Left lung (tissue), 4 donors: ENCODE measurements at regions not wholly inside any gene's neighbourhood (a gene's known extent, or its start where the extent isn't known, plus 50 kb on each side); places are given as distances from the start of the nearest gene placed in this dataset.
"Not testable (repeated sequence)": the region's sequence is repeated elsewhere in the genome, so short reads cannot be mapped to it uniquely, and the experiment has no call there.

Source experiments
- ATAC-seq: fragments of 200-7000 bp; cut with Tn5 transposase; one replicate; pipeline ENCODE4 v1.9.1; 2020; ENCODE audit warnings: moderate library complexity
- DNase-seq, 4 donors: peaks; one replicate each; pipeline ENCODE4 v3.0.0-alpha.2; 2013 to 2020
- H3K27ac ChIP-seq, 2 donors: fragments of 200-600 bp; sonication (generic) in 1 of 2; one replicate each; pipeline versions ENCODE4 v1.5.0 to v1.8.0; 2020 to 2021
- H3K27me3 ChIP-seq, 2 donors: fragments of 200-600 bp; sonication (generic) in 1 of 2; one replicate each; pipeline versions ENCODE4 v1.5.0 to v1.8.0; 2020 to 2021
- H3K36me3 ChIP-seq, 2 donors: fragments of 200-600 bp; sonication (generic) in 1 of 2; one replicate each; pipeline versions ENCODE4 v1.5.0 to v1.8.0; 2020 to 2021
- H3K4me1 ChIP-seq, 2 donors: fragments of 200-600 bp; one replicate each; pipeline ENCODE4 v1.8.0; 2021
- H3K4me3 ChIP-seq, 2 donors: fragments of 200-600 bp; sonication (generic) in 1 of 2; one replicate each; pipeline versions ENCODE4 v1.5.0 to v1.8.0; 2020 to 2021; ENCODE audit warnings: mild to moderate bottlenecking in 1 of 2
- H3K9me3 ChIP-seq, 2 donors: fragments of 200-600 bp; sonication (generic) in 1 of 2; one replicate each; pipeline versions ENCODE4 v1.5.0 to v1.8.0; 2020 to 2021
- intact Hi-C, 2 donors: fragments of 100-400 bp; cut with DNase I; formaldehyde crosslinking; loops; one replicate each; pipeline versions ENCODE4 v1.11.2 to v1.14.2; 2022
- TF ChIP-seq, protein P1 (sequence below), 2 donors: fragments of 200-600 bp; sonication (generic) in 1 of 2; IDR thresholded peaks; one replicate each; pipeline versions ENCODE4 v1.5.0 to v1.8.0; 2021; ENCODE audit warnings: antibody characterized with exemption in 2 of 2
- donor health status: DM: no; HTN: yes; CAD: no.
- donor health status: DM: no; HTN: no; CAD: no.

DNA sequence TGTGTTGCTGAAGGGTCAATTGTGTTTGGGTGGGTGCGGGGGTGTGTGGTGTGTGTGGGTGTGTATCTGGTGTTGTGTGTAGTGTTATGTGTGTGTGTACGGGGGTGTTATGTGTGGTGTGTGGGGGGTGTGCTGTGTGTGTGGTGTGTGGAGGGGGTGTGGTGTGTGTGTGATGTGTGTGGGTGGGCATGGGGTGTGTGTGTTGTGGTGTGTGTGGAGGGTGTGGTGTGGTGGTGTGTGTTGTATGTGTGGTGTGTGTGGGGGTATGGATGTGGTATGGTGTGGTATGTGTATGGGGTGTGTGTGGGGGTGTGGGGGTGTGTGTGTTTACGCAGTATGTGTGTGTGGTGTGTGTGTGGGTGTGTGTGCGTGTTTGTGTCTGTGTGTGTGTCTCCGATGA, 110.8 kb downstream of the ZNF22 start:
- no peak for ATAC-seq
- Histone ChIP-seq H3K9me3 (no peaks in the 10 kb centered on the region), H3K4me3 (no peak overlapping the region), H3K36me3 (no peaks in the 10 kb centered on the region), H3K27ac (no peak overlapping the region), H3K4me1 (no peaks in the 10 kb centered on the region), H3K27me3 (peaks cover 0 to 3% of the 10 kb centered on the region in 2 donors)
- DNase-seq, result no peak
- TF ChIP-seq, protein P1, sequence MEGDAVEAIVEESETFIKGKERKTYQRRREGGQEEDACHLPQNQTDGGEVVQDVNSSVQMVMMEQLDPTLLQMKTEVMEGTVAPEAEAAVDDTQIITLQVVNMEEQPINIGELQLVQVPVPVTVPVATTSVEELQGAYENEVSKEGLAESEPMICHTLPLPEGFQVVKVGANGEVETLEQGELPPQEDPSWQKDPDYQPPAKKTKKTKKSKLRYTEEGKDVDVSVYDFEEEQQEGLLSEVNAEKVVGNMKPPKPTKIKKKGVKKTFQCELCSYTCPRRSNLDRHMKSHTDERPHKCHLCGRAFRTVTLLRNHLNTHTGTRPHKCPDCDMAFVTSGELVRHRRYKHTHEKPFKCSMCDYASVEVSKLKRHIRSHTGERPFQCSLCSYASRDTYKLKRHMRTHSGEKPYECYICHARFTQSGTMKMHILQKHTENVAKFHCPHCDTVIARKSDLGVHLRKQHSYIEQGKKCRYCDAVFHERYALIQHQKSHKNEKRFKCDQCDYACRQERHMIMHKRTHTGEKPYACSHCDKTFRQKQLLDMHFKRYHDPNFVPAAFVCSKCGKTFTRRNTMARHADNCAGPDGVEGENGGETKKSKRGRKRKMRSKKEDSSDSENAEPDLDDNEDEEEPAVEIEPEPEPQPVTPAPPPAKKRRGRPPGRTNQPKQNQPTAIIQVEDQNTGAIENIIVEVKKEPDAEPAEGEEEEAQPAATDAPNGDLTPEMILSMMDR (IDR thresholded peaks at IDR 0.05), result no peak
- intact Hi-C loops, result no loop called here

DNA sequence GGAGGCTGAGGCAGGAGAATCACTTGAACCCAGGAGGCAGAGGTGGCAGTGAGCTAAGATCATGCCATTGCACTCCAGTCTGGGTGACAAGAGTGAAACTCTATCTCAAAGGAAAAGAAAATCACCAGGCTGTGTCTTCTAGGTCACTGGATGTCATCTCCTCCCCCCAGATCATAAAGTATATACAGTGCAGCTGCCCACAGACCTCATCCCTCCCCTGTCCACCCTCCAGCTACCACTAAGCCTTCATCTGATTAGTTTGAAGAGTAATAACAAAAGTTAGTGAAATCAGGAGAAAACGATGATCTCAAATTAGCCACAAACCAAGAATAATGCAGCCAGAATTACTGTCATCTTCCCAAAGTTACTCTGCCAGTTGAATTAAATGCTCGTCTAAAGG, 117.2 kb downstream of the ZNF22 start:
- H3K9me3 ChIP-seq, intact Hi-C loops, DNase-seq, H3K36me3 ChIP-seq, H3K27ac ChIP-seq, H3K4me1 ChIP-seq, ATAC-seq, H3K27me3 ChIP-seq, H3K4me3 ChIP-seq: not testable (repeated sequence)

DNA sequence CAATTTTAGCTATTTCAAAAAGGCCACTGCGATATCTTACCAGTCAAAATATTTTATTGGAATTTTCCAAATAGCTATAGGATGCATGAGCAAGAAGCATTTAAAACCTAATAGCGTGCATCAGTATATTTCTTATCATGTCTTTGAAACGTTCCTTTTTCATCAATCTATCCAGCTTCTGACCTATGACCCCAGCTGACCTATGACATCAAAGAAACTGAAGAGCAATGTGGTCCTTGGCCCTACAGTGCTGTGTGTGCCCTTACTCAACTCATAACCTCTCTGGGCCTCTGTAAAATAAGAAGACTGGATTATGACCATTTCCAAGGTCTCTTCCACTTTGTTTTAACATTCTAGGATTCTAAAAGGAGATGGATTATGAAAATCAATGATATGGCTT, 118.2 kb downstream of the ZNF22 start:
- H3K36me3 ChIP-seq, result no peaks in the 10 kb centered on the region
- no peak for ATAC-seq
- H3K4me1 ChIP-seq, result no peaks in the 10 kb centered on the region
- no peak for DNase-seq
- H3K27me3 ChIP-seq, result no peaks in the 10 kb centered on the region
- no peaks in the 10 kb centered on the region for H3K9me3 ChIP-seq
- TF ChIP-seq, protein P1 (IDR thresholded peaks at IDR 0.05), result no peak
- intact Hi-C loops, result no loop called here
- no peak overlapping the region for H3K4me3 ChIP-seq
- no peak overlapping the region for H3K27ac ChIP-seq

DNA sequence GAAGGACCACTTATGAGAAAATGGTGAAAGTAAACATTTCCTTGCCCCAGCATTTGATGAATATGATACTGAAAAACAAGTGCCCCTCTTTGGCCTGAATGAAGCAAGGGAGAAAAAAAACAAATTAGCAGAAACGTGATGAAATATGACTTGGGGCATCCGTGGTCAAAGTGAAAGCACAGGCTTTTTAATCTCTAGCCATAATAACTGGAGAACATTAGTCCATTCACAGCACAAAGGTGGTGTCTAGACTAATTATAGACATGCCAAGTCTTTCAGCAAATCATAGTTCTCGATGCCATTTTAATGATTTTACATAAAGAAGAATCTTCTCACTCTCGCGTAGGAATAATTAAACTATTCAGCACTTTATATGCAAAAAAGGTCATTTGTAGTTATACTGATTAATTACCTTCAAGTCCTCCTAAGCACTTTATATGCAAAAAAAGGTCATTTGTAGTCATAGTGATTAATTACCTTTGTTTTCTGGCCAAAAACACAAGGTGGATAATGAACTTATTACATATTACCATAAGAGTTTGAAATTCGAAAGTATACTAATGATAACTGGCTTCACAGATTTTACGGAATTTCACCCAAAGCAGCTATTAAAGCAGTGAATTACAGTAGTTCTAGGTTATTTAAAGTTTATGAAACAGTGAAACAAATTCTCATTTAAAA, 121.6 kb downstream of the ZNF22 start:
- H3K4me3 ChIP-seq, H3K4me1 ChIP-seq, ATAC-seq, DNase-seq, intact Hi-C loops, H3K9me3 ChIP-seq, H3K27me3 ChIP-seq, H3K36me3 ChIP-seq, H3K27ac ChIP-seq: not testable (repeated sequence)

DNA sequence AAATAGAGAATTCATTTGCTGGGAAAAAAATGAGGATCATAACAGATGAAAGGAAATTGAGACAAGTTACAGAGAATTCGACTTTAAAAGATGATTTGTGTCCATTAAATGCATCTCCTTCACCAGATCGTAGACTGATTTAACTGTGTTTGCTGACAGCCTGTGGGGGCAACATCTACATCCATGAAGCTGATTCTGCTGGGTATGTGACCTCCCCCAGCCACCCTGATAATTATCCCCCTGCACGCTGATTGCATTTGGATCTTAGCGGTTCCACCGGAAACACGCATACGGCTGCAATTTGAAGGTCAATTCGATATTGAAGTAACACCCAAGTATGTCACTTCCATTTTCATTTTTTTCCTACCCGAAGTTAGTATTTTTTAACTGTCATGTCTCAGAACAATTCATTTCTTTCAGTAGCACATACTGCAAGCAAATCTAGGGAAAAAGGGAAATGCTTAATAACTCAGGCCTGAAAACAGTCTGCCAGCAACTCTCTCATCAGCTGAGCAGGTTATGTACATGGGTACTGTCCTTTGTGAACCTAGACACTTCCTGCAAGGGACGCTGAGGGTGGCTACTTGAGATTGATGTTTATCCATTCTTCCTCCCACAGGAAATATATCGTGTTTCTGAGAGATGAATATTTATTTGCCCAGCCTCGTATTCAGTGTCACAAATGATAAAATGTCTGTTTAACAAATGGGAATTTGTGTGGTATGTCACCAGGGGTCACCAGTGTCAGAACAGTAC, 134.9 kb downstream of the ZNF22 start:
- Histone ChIP-seq H3K27ac (no peak overlapping the region), H3K9me3 (no peaks in the 10 kb centered on the region), H3K36me3 (no peaks in the 10 kb centered on the region), H3K4me3 (no peak overlapping the region), H3K27me3 (no peaks in the 10 kb centered on the region), H3K4me1 (no peaks in the 10 kb centered on the region)
- intact Hi-C loops, result no loop called here
- ATAC-seq, result no peak
- no peak for DNase-seq
- TF ChIP-seq, protein P1 (IDR thresholded peaks at IDR 0.05), result no peak

DNA sequence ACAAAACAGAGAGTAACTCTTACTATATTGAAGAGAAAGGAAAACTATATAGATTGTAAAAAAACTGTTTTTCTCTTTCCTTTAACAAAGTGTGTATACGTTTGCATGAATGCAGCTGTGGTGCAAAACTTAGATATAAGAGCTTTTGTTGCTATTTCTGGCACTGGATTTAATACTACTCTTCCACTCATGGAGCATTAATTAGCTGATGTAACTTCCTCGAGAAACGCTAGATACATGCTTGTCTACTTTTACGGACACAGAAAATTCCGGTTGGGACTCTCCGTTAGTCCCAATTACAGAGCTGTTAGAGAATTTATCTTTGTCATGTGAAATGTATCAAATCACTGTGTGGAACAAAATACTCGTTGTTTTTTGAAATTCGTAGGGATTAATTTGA, 135.5 kb downstream of the ZNF22 start:
- no peak for ATAC-seq
- H3K4me1 ChIP-seq, result no peaks in the 10 kb centered on the region
- no peak overlapping the region for H3K4me3 ChIP-seq
- intact Hi-C loops, result no loop called here
- H3K27me3 ChIP-seq, result no peaks in the 10 kb centered on the region
- TF ChIP-seq, protein P1 (IDR thresholded peaks at IDR 0.05), result no peak
- no peaks in the 10 kb centered on the region for H3K36me3 ChIP-seq
- no peak for DNase-seq
- no peaks in the 10 kb centered on the region for H3K9me3 ChIP-seq
- H3K27ac ChIP-seq, result no peak overlapping the region
